CD4-positive, alpha-beta T cell treated with Interleukin-4 for 1 hour (primary cell): ENCODE measurements at regions not wholly inside any gene's neighbourhood (a gene's known extent, or its start where the extent isn't known, plus 50 kb on each side); places are given as distances from the start of the nearest gene placed in this dataset.

Experiments used
- DNase-seq, 2 donors: peaks; one replicate each; pipeline ENCODE4 v3.0.0-alpha.2; 2020 to 2022

- DNase-seq, result no peak
These were observed 299.7 kb upstream of the PRDM1 start for GRCh38 chr6:105786449-105786848.

GRCh38 chr6:105785066-105785811, 300.9 kb upstream of the PRDM1 start:
- peak in 1 of 2 donors; percentile 29 for DNase-seq

GRCh38 chr6:105784179-105784578, 302.0 kb upstream of the PRDM1 start:
- no peak for DNase-seq

GRCh38 chr6:105783333-105783935, 302.7 kb upstream of the PRDM1 start:
- no peak for DNase-seq

GRCh38 chr6:105781915-105782314, 304.2 kb upstream of the PRDM1 start:
- peak in 1 of 2 donors; percentile 59 for DNase-seq

DNA sequence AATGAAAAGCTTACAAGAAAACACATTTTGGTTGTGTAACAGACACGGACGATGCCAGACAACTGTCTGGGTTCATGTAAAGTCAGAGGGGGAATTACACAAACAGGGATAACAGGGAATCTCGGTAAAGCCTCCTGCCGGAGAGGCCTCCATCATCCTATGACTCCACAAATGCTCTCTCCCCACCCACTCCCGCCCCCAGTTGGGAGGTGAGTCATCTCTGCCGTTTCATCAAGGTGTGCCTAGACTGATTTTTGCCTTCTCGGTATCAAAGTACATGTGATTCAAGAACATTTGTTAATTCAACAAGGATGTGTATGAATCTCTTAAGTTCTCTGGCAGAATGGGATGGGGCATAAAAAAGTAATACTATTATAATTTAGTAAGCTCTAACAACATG, 304.9 kb upstream of the PRDM1 start:
- DNase-seq, result no peak

DNA sequence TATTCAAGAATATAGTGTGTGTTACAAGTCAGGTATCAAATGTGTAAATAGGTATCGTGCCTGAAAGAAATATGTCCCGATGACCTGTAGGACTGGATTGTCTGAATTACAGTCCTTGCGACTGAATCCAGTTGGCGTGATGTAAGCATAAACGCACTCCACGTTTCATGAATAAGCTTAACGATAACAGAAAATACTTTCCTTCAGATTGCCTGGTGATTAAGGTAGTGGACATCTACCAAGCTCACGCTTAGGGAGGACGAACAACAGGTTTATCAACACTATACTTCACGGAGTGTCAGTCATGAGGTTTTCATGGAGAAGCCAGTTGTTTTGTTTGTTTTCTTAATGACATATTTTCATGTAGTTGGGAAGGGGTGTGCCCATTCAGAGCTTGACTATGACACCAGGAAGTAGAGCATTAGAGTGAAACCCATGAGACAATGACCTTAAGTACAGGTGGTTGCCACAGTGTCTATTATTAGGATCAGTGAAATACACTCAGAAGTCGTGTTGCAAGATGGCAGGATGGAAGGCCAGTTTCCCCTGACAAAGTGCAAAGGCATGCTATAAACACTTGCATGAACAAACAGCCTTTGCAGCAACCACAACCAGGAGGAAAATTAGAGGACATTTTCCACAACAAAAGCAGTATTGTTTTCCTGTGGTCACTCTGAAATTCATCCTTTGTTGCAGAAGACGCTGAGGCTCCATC, 305.8 kb upstream of the PRDM1 start:
- DNase-seq, result no peak

DNA sequence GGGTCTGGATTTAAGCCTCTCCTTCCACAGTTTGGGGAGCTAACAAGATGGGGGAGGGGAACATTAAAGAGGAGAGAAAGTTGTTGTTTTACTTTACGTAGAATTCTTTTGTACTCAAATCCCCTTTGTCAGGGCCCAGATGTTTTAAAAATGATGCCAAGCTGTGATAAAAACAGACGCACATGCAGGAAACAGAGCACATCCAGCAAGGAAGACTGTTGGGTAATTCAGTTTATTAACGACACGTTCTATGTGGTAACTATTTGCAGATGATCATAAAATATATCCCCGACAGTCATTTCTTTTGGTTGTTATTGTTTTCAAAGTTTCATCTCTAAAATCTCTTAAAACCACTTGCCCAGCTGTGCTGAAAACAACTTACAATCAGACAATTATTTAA, 307.0 kb upstream of the PRDM1 start:
- no peak for DNase-seq

GRCh38 chr6:105775095-105775494, 311.0 kb upstream of the PRDM1 start:
- no peak for DNase-seq

DNA sequence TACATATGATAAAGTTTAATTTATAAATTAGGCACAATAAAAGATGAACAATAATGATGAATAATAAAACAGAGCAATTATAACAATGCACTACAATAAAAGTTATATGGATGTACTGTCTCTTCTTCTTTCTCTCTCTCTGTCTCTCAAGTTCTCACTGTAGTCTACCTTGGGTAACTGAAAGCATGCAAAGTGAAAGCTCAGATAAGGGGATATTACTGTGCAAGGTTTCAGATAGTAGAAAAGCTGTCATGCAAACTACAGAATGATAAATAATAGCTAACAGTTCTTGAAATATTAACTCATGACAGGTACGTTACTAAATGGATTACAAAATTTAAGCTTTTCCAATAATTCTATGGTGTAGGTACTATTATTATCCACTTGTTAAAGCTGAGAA, 311.9 kb upstream of the PRDM1 start:
- no peak for DNase-seq

DNA sequence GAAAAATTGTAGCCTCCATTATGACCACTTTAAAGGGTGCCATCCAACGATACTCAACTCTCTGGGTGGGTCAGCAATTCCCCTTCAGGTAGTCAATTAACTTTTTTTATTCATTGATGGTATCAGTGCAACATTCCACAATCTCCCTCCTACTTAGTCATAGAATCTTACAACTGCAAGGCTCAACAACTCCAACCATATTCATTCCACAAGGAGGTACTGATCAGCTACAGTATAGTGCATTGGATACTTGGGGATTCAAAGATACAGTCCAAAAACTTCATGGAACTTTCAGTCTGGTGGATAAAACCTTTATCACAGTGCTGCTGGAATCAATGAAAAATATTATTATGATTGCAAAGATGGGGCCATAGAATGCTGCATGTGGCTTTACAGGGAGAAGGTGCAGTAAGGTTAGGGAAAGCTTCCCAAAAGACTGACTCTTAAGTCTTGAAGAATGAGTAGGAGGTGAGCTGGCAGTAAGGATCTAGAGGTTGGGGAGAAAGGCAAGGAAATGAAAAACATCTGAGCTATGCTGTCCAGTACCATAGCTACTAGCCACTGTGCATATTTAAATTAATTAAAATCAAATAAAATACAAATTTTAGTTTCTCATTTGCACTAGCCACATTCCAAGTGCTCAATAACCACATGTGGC, 314.7 kb upstream of the PRDM1 start:
- no peak for DNase-seq

- DNase-seq, result no peak
These were observed 316.1 kb upstream of the PRDM1 start for GRCh38 chr6:105769987-105770386.

- DNase-seq, result no peak
These were observed 316.9 kb upstream of the PRDM1 start for GRCh38 chr6:105769197-105769596.

DNA sequence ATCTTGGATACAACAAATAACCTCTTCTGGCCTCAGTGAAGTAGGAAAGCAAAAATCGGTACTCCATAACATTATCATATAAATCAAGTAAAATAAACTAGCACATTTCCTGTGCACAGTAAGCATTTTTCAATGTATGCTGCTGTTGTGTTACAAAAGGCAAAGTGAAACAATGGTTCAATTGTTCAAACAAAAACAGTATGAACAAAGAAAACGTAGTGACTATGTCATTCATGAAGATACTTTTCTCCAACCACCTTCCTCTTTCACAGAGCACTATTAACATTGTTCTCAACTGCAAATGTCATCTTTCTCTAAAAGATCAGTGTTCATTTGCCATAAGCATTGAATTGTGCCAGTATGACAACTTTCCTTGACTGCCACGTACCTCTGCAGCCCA, 318.6 kb upstream of the PRDM1 start:
- no peak for DNase-seq

GRCh38 chr6:105765239-105765638, 320.9 kb upstream of the PRDM1 start:
- DNase-seq, result no peak

- no peak for DNase-seq
These were observed 321.8 kb upstream of the PRDM1 start for GRCh38 chr6:105764315-105764714.

DNA sequence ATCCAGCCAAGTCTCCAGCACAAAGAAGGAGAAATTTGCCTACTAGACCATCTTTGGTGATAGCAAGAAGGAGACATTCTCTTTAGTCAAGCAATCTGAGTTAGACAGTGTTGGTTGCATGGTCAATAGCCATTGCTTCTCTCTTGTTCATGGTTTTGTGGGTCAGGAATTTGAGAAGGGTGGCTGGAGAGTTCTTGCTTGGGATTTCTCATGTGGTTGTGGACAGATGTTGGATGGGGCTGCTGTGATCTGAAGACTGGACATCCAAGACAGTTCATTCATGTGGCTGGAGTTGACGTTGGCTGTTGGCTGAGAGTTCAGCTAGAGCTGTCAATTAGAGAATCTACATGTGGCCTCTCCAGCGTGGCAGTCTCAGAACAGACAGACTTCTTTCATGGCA, 322.3 kb upstream of the PRDM1 start:
- no peak for DNase-seq

- DNase-seq, result no peak
These were observed 325.4 kb upstream of the PRDM1 start for GRCh38 chr6:105760746-105761145.

DNA sequence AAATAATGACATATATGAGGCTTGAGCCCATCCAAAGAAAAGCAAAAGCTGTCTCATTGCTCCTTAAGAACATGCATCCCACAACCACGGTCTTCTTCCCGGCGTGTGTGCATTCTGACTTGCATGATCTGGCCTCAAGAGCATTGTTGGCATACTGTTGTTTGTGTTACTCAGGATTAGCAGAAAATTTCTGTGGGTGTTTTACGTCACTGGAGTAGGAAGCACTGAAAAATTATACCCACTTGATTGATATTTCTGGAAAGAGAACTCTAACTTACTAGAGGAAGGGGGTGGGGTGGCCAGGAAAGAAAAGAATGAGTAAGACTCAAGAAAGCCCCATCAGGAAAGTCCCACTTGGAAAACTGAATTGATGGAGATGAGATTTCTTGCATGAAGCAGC, 326.2 kb upstream of the PRDM1 start:
- DNase-seq, result no peak

DNA sequence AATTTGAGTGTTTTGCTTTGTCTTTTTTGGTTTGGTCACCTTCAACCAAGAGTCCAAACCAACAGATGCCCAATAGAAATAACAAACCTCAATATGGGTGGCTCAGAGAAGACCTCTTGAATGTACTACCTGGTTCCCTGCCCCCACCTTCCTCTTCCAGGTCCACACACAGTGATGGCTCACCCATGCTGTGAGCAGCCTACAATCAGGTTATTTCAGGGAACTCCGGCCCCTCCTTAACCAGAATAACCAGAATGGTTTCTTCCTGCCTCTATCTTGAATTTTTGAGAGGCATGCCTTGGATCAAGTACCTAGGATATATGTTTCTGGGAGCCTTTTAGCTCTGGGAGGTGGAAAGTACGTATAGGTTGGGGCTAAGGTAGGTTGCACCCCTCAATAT, 327.1 kb upstream of the PRDM1 start:
- no peak for DNase-seq

GRCh38 chr6:105757512-105758200, 328.5 kb upstream of the PRDM1 start:
- no peak for DNase-seq

- DNase-seq, result no peak
These were observed 330.3 kb upstream of the PRDM1 start for GRCh38 chr6:105755885-105756284.

DNA sequence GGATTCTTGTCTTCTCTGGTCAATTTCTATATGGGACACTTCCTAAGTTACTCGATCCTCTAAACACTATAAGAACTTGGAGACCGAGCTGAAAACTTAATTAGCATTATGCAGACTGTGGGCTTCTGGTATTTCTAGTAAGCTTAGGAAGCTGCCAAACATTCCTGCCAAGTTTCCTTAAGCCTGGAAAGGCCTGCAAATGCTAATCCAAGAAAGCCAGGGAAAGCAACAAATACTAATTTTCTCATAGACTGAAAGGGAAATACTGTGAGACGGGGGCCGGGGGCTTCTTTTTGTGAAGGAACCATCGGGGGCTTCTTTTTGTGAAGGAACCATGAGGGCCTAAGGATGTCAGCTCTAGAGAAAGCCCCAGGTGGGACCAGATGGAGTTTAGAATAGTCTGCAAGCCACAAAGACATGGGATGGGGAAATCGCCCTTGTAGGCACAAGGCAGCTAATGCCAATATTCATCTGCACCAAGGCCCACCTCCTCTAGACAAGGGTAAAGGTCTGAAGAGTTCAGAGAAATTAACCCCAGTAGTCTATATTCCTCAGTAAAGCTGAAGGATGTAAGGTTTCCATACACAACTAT, 332.4 kb upstream of the PRDM1 start:
- no peak for DNase-seq
